H9 (cell line): ENCODE measurements at regions not wholly inside any gene's neighbourhood (a gene's known extent, or its start where the extent isn't known, plus 50 kb on each side); places are given as distances from the start of the nearest gene placed in this dataset.

Experiments
- DNase-seq: peaks from one replicate; pipeline ENCODE4 v3.0.0-alpha.2; 2017
- H2AFZ ChIP-seq: one replicate; pipeline ENCODE4 v1.6.1; 2013; ENCODE audit warnings: mild to moderate bottlenecking, low read length, control low read depth, moderate library complexity
- H2AK5ac ChIP-seq: 2 replicates; pipeline ENCODE4 v1.6.1; 2013; ENCODE audit warnings: low read length, control low read depth, mixed read lengths; ENCODE audit not compliant: insufficient read length
- H2BK120ac ChIP-seq: one replicate; pipeline ENCODE4 v1.6.1; 2013; ENCODE audit warnings: low read depth, mild to moderate bottlenecking, low read length, control low read depth, inconsistent platforms; ENCODE audit not compliant: poor library complexity, severe bottlenecking
- H2BK12ac ChIP-seq: 2 replicates; pipeline ENCODE4 v1.6.1; 2013; ENCODE audit warnings: low read length, control low read depth, mixed read lengths, low read depth; ENCODE audit not compliant: insufficient read length
- H2BK15ac ChIP-seq: 2 replicates; pipeline ENCODE4 v1.6.1; 2013; ENCODE audit warnings: low read depth, low read length, control low read depth
- H2BK20ac ChIP-seq: one replicate; pipeline ENCODE4 v1.6.1; 2013; ENCODE audit warnings: low read depth, mild to moderate bottlenecking, low read length, control low read depth, inconsistent platforms; ENCODE audit not compliant: poor library complexity, severe bottlenecking
- H2BK5ac ChIP-seq: 2 replicates; pipeline ENCODE4 v1.6.1; 2013; ENCODE audit warnings: low read length, control low read depth, mixed read lengths; ENCODE audit not compliant: insufficient read length
- H3K14ac ChIP-seq: 2 replicates; pipeline ENCODE4 v1.6.1; 2013; ENCODE audit warnings: low read length, control low read depth; ENCODE audit not compliant: insufficient read depth
- H3K18ac ChIP-seq: 2 replicates; pipeline ENCODE4 v1.6.1; 2013; ENCODE audit warnings: low read depth, mild to moderate bottlenecking, mixed read lengths, low read length, control low read depth; ENCODE audit not compliant: insufficient read length
- H3K23ac ChIP-seq: 2 replicates; pipeline ENCODE4 v1.6.1; 2013; ENCODE audit warnings: low read length, control low read depth, mixed read lengths, low read depth; ENCODE audit not compliant: insufficient read length
- H3K23me2 ChIP-seq: 2 replicates; pipeline ENCODE4 v1.6.1; 2013; ENCODE audit warnings: low read depth, mild to moderate bottlenecking, mixed read lengths, low read length, control low read depth; ENCODE audit not compliant: insufficient read length, poor library complexity, severe bottlenecking
- H3K27ac ChIP-seq: 2 replicates; pipeline ENCODE4 v1.5.1; 2013; ENCODE audit warnings: low read length, control low read depth, mixed read lengths, low read depth; ENCODE audit not compliant: insufficient read length
- H3K27me3 ChIP-seq: 2 replicates; pipeline ENCODE4 v1.6.1; 2013; ENCODE audit warnings: low read length, control low read depth, inconsistent platforms; ENCODE audit not compliant: insufficient read depth
- H3K4ac ChIP-seq: 2 replicates; pipeline ENCODE4 v1.6.1; 2013; ENCODE audit warnings: low read depth, mild to moderate bottlenecking, control low read depth, inconsistent platforms, low read length, moderate library complexity
- H3K4me1 ChIP-seq: 2 replicates; pipeline ENCODE4 v1.6.1; 2013; ENCODE audit warnings: low read length, control low read depth, inconsistent platforms; ENCODE audit not compliant: insufficient read depth
- H3K4me2 ChIP-seq: 2 replicates; pipeline ENCODE4 v1.6.1; 2013; ENCODE audit warnings: low read length, control low read depth, mixed read lengths; ENCODE audit not compliant: insufficient read length, insufficient read depth
- H3K56ac ChIP-seq: 2 replicates; pipeline ENCODE4 v1.6.1; 2013; ENCODE audit warnings: low read depth, mild to moderate bottlenecking, mixed read lengths, low read length, control low read depth; ENCODE audit not compliant: insufficient read length
- H3K79me1 ChIP-seq: 2 replicates; pipeline ENCODE4 v1.6.1; 2013; ENCODE audit warnings: low read depth, mild to moderate bottlenecking, moderate library complexity, low read length, control low read depth, inconsistent platforms; ENCODE audit not compliant: insufficient read depth, poor library complexity, severe bottlenecking
- H3K79me2 ChIP-seq: 2 replicates; pipeline ENCODE4 v1.6.1; 2013; ENCODE audit warnings: low read length, control low read depth, inconsistent platforms; ENCODE audit not compliant: insufficient read depth
- H3K9ac ChIP-seq: 2 replicates; pipeline ENCODE4 v1.6.1; 2013; ENCODE audit warnings: low read length, control low read depth, mixed read lengths; ENCODE audit not compliant: insufficient read length; ENCODE audit errors: extremely low read depth
- H3K9me3 ChIP-seq: one replicate; pipeline ENCODE4 v1.6.1; 2013; ENCODE audit warnings: low read depth, low read length, inconsistent platforms; ENCODE audit not compliant: control insufficient read depth
- H3T11ph ChIP-seq: one replicate; pipeline ENCODE4 v1.6.1; 2013; ENCODE audit warnings: mild to moderate bottlenecking, low read length, control low read depth, inconsistent platforms
- H4K20me1 ChIP-seq: one replicate; pipeline ENCODE4 v1.6.1; 2013; ENCODE audit not compliant: control insufficient read depth, insufficient read length, insufficient read depth
- H4K5ac ChIP-seq: 2 replicates; pipeline ENCODE4 v1.6.1; 2013; ENCODE audit warnings: low read depth, mild to moderate bottlenecking, mixed read lengths, low read length, control low read depth; ENCODE audit not compliant: insufficient read length
- H4K8ac ChIP-seq: replicated peaks from 2 replicates; pipeline ENCODE4 v1.6.1; 2013; ENCODE audit warnings: low read length, control low read depth, mixed read lengths, low read depth; ENCODE audit not compliant: insufficient read length
- H4K91ac ChIP-seq: 2 replicates; pipeline ENCODE4 v1.6.1; 2013; ENCODE audit warnings: low read depth, mild to moderate bottlenecking, moderate library complexity, mixed read lengths, low read length, control low read depth; ENCODE audit not compliant: insufficient read length
- H3K27ac Mint-ChIP-seq, 3 experiments: 2 replicates in 2 of 3; 3 replicates in 1 of 3; pipeline ENCODE4 v1.8.0; 2020 to 2021; ENCODE audit warnings: mixed read lengths in 3 of 3, mild to moderate bottlenecking in 1 of 3, moderate library complexity in 1 of 3
- H3K27me3 Mint-ChIP-seq: 2 replicates; pipeline ENCODE4 v1.8.0; 2021; ENCODE audit warnings: low read depth, mild to moderate bottlenecking, moderate library complexity, mixed read lengths
- H3K36me3 Mint-ChIP-seq, 3 experiments: 2 replicates in 2 of 3; 3 replicates in 1 of 3; pipeline ENCODE4 v1.8.0; 2020 to 2021; ENCODE audit warnings: low read depth in 3 of 3, mixed read lengths in 3 of 3; ENCODE audit not compliant: insufficient read depth in 1 of 3
- H3K4me1 Mint-ChIP-seq, 2 experiments: 2 replicates each; pipeline ENCODE4 v1.8.0; 2020; ENCODE audit warnings: mixed read lengths in 2 of 2
- H3K4me3 Mint-ChIP-seq, 2 experiments: 2 replicates in 1 of 2; 3 replicates in 1 of 2; pipeline ENCODE4 v1.8.0; 2020 to 2021; ENCODE audit warnings: mild to moderate bottlenecking in 2 of 2, mixed read lengths in 2 of 2, moderate library complexity in 1 of 2
- H3K9me3 Mint-ChIP-seq, 2 experiments: 2 replicates in 1 of 2; 3 replicates in 1 of 2; pipeline ENCODE4 v1.8.0; 2020; ENCODE audit warnings: mild to moderate bottlenecking in 2 of 2, mixed read lengths in 2 of 2, moderate library complexity in 1 of 2
- TF ChIP-seq, protein P1 (sequence below): fragments of 200-600 bp; sonication (generic); conservative IDR thresholded peaks from 3 replicates; pipeline ENCODE4 v1.8.0; 2021; ENCODE audit warnings: antibody characterized with exemption, mild to moderate bottlenecking

DNA sequence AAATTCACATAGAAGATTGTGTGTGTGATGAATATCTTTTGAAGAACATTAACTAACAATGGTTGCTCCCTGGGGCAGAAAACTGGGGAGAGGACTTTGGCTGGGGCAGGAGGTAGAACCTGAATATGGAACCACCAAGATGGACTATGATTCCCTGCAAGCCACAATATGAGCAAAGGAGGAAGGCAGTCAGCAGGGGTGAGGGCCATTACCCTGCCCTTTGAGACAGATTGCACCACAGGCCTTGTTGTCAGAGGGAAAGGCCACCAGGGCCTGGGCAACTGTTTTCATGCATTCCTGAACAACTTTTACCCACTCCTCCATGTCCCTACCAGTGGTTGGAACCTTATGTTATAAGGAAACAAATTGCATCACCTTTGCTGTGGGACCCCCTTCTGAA lies 670.1 kb upstream of the POM121L12 start:
- no peak overlapping the region for H2AK5ac ChIP-seq
- peaks cover 0 to 7% (median 4%) of the 10 kb centered on the region in 3 experiments; a peak in 3 of 7 replicates for H3K36me3 Mint-ChIP-seq

More for the DNA sequence above, 670.1 kb upstream of the POM121L12 start:
- H2AFZ ChIP-seq: no peak overlapping the region
- no peaks in the 10 kb centered on the region for H3K23me2 ChIP-seq
- H3K27me3 ChIP-seq: no peaks in the 10 kb centered on the region
- DNase-seq: no peak
- no peaks in the 10 kb centered on the region for H3K4me1 Mint-ChIP-seq
- H3K27ac ChIP-seq: no peak overlapping the region
- no peaks in the 10 kb centered on the region for H3K27me3 Mint-ChIP-seq
- no peaks in the 10 kb centered on the region for H3K79me1 ChIP-seq
- no peak overlapping the region for H3K9ac ChIP-seq
- H2BK20ac ChIP-seq: no peak overlapping the region
- no peaks in the 10 kb centered on the region for H3K9me3 ChIP-seq
- H3K9me3 Mint-ChIP-seq: peaks cover 8 to 11% of the 10 kb centered on the region in 2 experiments
- no peak overlapping the region for H4K91ac ChIP-seq
- H4K8ac ChIP-seq: no peak overlapping the region
- H3K4ac ChIP-seq: no peak overlapping the region
- TF ChIP-seq, protein P1, sequence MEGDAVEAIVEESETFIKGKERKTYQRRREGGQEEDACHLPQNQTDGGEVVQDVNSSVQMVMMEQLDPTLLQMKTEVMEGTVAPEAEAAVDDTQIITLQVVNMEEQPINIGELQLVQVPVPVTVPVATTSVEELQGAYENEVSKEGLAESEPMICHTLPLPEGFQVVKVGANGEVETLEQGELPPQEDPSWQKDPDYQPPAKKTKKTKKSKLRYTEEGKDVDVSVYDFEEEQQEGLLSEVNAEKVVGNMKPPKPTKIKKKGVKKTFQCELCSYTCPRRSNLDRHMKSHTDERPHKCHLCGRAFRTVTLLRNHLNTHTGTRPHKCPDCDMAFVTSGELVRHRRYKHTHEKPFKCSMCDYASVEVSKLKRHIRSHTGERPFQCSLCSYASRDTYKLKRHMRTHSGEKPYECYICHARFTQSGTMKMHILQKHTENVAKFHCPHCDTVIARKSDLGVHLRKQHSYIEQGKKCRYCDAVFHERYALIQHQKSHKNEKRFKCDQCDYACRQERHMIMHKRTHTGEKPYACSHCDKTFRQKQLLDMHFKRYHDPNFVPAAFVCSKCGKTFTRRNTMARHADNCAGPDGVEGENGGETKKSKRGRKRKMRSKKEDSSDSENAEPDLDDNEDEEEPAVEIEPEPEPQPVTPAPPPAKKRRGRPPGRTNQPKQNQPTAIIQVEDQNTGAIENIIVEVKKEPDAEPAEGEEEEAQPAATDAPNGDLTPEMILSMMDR: no peak
- H2BK15ac ChIP-seq: no peak overlapping the region
- H3T11ph ChIP-seq: no peak overlapping the region
- H3K79me2 ChIP-seq: no peaks in the 10 kb centered on the region
- H4K5ac ChIP-seq: no peak overlapping the region
- H2BK12ac ChIP-seq: no peak overlapping the region
- no peak overlapping the region for H3K18ac ChIP-seq
- no peak overlapping the region for H3K56ac ChIP-seq
- no peak overlapping the region for H3K4me2 ChIP-seq
- H3K23ac ChIP-seq: no peak overlapping the region
- H4K20me1 ChIP-seq: no peaks in the 10 kb centered on the region
- H2BK120ac ChIP-seq: no peak overlapping the region
- no peak overlapping the region for H3K27ac Mint-ChIP-seq
- no peak overlapping the region for H3K4me3 Mint-ChIP-seq
- no peak overlapping the region for H2BK5ac ChIP-seq
- H3K14ac ChIP-seq: no peak overlapping the region
- H3K4me1 ChIP-seq: no peaks in the 10 kb centered on the region
